ENCODE measurements at regions not wholly inside any gene's neighbourhood (a gene's known extent, or its start where the extent isn't known, plus 50 kb on each side); places are given as distances from the start of the nearest gene placed in this dataset.

- TF ChIP-seq ZNF70 (CRISPR knock-in tag; IDR thresholded peaks at IDR 0.05) (no peak), SNAI2 (CRISPR knock-in tag; IDR thresholded peaks at IDR 0.05) (no peak), OSR1 (CRISPR knock-in tag; IDR thresholded peaks at IDR 0.05) (no peak), RARB (CRISPR knock-in tag; IDR thresholded peaks at IDR 0.05) (no peak), ISL1 (CRISPR knock-in tag; IDR thresholded peaks at IDR 0.05) (no peak), PPARA (CRISPR knock-in tag; IDR thresholded peaks at IDR 0.05; ENCODE audit: borderline replicate concordance) (no peak), ZNF565 (CRISPR knock-in tag; conservative IDR thresholded peaks at IDR 0.05; ENCODE audit: low read depth) (no peak), ZFP30 (CRISPR knock-in tag; IDR thresholded peaks at IDR 0.05) (no peak), TCF4 (CRISPR knock-in tag; IDR thresholded peaks at IDR 0.05; ENCODE audit: borderline replicate concordance) (no peak), ARNTL (CRISPR knock-in tag; IDR thresholded peaks at IDR 0.05; ENCODE audit: borderline replicate concordance, low read depth) (no peak), TOX (CRISPR knock-in tag; IDR thresholded peaks at IDR 0.05; ENCODE audit: borderline replicate concordance) (no peak), ZC3H10 (CRISPR knock-in tag; IDR thresholded peaks at IDR 0.05) (no peak), ZFP3 (CRISPR knock-in tag; IDR thresholded peaks at IDR 0.05) (no peak), TSHZ2 (CRISPR knock-in tag; IDR thresholded peaks at IDR 0.05) (no peak), CREB5 (CRISPR knock-in tag; IDR thresholded peaks at IDR 0.05; ENCODE audit: low read depth) (no peak)
- TF ChIP-seq, protein P1, sequence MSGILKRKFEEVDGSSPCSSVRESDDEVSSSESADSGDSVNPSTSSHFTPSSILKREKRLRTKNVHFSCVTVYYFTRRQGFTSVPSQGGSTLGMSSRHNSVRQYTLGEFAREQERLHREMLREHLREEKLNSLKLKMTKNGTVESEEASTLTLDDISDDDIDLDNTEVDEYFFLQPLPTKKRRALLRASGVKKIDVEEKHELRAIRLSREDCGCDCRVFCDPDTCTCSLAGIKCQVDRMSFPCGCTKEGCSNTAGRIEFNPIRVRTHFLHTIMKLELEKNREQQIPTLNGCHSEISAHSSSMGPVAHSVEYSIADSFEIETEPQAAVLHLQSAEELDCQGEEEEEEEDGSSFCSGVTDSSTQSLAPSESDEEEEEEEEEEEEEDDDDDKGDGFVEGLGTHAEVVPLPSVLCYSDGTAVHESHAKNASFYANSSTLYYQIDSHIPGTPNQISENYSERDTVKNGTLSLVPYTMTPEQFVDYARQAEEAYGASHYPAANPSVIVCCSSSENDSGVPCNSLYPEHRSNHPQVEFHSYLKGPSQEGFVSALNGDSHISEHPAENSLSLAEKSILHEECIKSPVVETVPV (CRISPR knock-in tag; IDR thresholded peaks at IDR 0.05), result no peak
- TF ChIP-seq, protein P2, sequence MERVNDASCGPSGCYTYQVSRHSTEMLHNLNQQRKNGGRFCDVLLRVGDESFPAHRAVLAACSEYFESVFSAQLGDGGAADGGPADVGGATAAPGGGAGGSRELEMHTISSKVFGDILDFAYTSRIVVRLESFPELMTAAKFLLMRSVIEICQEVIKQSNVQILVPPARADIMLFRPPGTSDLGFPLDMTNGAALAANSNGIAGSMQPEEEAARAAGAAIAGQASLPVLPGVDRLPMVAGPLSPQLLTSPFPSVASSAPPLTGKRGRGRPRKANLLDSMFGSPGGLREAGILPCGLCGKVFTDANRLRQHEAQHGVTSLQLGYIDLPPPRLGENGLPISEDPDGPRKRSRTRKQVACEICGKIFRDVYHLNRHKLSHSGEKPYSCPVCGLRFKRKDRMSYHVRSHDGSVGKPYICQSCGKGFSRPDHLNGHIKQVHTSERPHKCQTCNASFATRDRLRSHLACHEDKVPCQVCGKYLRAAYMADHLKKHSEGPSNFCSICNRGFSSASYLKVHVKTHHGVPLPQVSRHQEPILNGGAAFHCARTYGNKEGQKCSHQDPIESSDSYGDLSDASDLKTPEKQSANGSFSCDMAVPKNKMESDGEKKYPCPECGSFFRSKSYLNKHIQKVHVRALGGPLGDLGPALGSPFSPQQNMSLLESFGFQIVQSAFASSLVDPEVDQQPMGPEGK (CRISPR knock-in tag; IDR thresholded peaks at IDR 0.05; ENCODE audit: borderline replicate concordance), result no peak
- TF ChIP-seq, protein P3, sequence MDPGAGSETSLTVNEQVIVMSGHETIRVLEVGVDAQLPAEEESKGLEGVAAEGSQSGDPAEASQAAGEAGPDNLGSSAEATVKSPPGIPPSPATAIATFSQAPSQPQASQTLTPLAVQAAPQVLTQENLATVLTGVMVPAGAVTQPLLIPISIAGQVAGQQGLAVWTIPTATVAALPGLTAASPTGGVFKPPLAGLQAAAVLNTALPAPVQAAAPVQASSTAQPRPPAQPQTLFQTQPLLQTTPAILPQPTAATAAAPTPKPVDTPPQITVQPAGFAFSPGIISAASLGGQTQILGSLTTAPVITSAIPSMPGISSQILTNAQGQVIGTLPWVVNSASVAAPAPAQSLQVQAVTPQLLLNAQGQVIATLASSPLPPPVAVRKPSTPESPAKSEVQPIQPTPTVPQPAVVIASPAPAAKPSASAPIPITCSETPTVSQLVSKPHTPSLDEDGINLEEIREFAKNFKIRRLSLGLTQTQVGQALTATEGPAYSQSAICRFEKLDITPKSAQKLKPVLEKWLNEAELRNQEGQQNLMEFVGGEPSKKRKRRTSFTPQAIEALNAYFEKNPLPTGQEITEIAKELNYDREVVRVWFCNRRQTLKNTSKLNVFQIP (CRISPR knock-in tag; IDR thresholded peaks at IDR 0.05; ENCODE audit: borderline replicate concordance, low read depth), result no peak
- ATAC-seq, result no peak
These were observed 89.5 kb downstream of the TNFRSF13B start for GRCh38 chr17:16882243-16882925.

- TF ChIP-seq TSHZ2 (CRISPR knock-in tag; IDR thresholded peaks at IDR 0.05) (no peak), ESRRG (CRISPR knock-in tag; IDR thresholded peaks at IDR 0.05) (no peak), ZNF565 (CRISPR knock-in tag; conservative IDR thresholded peaks at IDR 0.05; ENCODE audit: low read depth) (no peak), ZFP30 (CRISPR knock-in tag; IDR thresholded peaks at IDR 0.05) (no peak), ZC3H10 (CRISPR knock-in tag; IDR thresholded peaks at IDR 0.05) (no peak), GLIS3 (CRISPR knock-in tag; IDR thresholded peaks at IDR 0.05) (no peak), ZNF8 (CRISPR knock-in tag; IDR thresholded peaks at IDR 0.05) (no peak), ISL1 (CRISPR knock-in tag; IDR thresholded peaks at IDR 0.05) (no peak)
- TF ChIP-seq, protein P1 (CRISPR knock-in tag; IDR thresholded peaks at IDR 0.05), result no peak
- ATAC-seq, result no peak
These were observed 90.5 kb downstream of the TNFRSF13B start for GRCh38 chr17:16881239-16881924.

Data from SK-N-SH treated with all-trans-retinoic acid at 6 μM for 48 hours (cell line).